K562 (cell line): ENCODE measurements at regions not wholly inside any gene's neighbourhood (a gene's known extent, or its start where the extent isn't known, plus 50 kb on each side); places are given as distances from the start of the nearest gene placed in this dataset.

ENCODE experiments used
- CEBPG ChIP-seq, 3 experiments: fragments of 200-800 bp in 1 of 3; sonication (Bioruptor generic) in 1 of 3; sonication (generic) in 1 of 3; formaldehyde crosslinking in 1 of 3; IDR thresholded peaks in 2 of 3; conservative IDR thresholded peaks in 1 of 3; 2 replicates each; pipeline versions ENCODE4 v1.6.1 to v1.8.0; 2016 to 2022; ENCODE audit warnings: missing compliant biosample characterization in 2 of 3, missing genetic modification characterization in 2 of 3, mild to moderate bottlenecking in 1 of 3, missing genetic modification reagents in 1 of 3
- GABPA ChIP-seq: fragments of 200-800 bp; sonication (Bioruptor generic); conservative IDR thresholded peaks from 2 replicates; pipeline ENCODE4 v1.6.1; 2016; ENCODE audit warnings: low read depth, missing genetic modification characterization, missing compliant biosample characterization
- HDGF ChIP-seq: fragments of 450-650 bp; IDR thresholded peaks from 2 replicates; pipeline ENCODE4 v1.6.1; 2016
- JUN ChIP-seq, 2 experiments: sonication (generic) in 1 of 2; formaldehyde crosslinking in 1 of 2; IDR thresholded peaks; 2 replicates each; pipeline versions ENCODE4 v1.6.1 to v1.8.0; 2012 to 2022; ENCODE audit warnings: borderline replicate concordance in 2 of 2, mild to moderate bottlenecking in 2 of 2, improper control_type of control experiment in 1 of 2, low read depth in 1 of 2, low read length in 1 of 2, missing genetic modification reagents in 1 of 2
- NFIC ChIP-seq: fragments of 450-650 bp; IDR thresholded peaks from 2 replicates; pipeline ENCODE4 v1.6.1; 2017; ENCODE audit warnings: mild to moderate bottlenecking, inconsistent platforms
- RBFOX2 ChIP-seq: fragments of 200-400 bp; formaldehyde crosslinking; IDR thresholded peaks from 2 replicates; pipeline ENCODE4 v1.6.1; 2017; ENCODE audit warnings: low read depth, mild to moderate bottlenecking, low read length, moderate library complexity
- RFX7 ChIP-seq: fragments of 250-450 bp; sonication (Bioruptor Pico); IDR thresholded peaks from 2 replicates; pipeline ENCODE4 v1.5.1; 2021; ENCODE audit warnings: mild to moderate bottlenecking
- THRB ChIP-seq: fragments of 450-650 bp; formaldehyde crosslinking; conservative IDR thresholded peaks from 2 replicates; pipeline ENCODE4 v1.4.0; 2022; ENCODE audit warnings: mild to moderate bottlenecking, missing genetic modification characterization
- ZNF655 ChIP-seq: fragments of 250-450 bp; sonication (Bioruptor Pico); IDR thresholded peaks from 2 replicates; pipeline ENCODE4 v1.5.0; 2021
- ZNF766 ChIP-seq: fragments of 200-800 bp; sonication (Bioruptor generic); conservative IDR thresholded peaks from 2 replicates; pipeline ENCODE4 v1.6.1; 2016; ENCODE audit warnings: missing genetic modification characterization, missing compliant biosample characterization

GRCh38 chr16:79845033-79845733, 244.6 kb upstream of the MAF start (continued):
- no peak for TF ChIP-seq NFIC
- TF ChIP-seq RFX7 (CRISPR knock-in tag), result 0 out of 2 replicates have a peak, but pooled peaks have one; percentile 30
- peak; percentile 74 for TF ChIP-seq RBFOX2
- TF ChIP-seq GABPA (tag), result no peak
- no peak for TF ChIP-seq ZNF655 (CRISPR knock-in tag)
- peak; percentile 56; the same call in 1 of the 2 replicates for TF ChIP-seq THRB
- TF ChIP-seq JUN (IDR thresholded peaks at IDR 0.05; ENCODE audit: borderline replicate concordance, low read depth, low read length), result no peak
- TF ChIP-seq JUN (CRISPR knock-in tag; IDR thresholded peaks at IDR 0.05; ENCODE audit: borderline replicate concordance), result no peak
- TF ChIP-seq ZNF766 (CRISPR knock-in tag), result no peak
- TF ChIP-seq HDGF, result no peak
- TF ChIP-seq CEBPG (CRISPR knock-in tag; IDR thresholded peaks at IDR 0.05), result no peak
- no peak for TF ChIP-seq CEBPG (tag; conservative IDR thresholded peaks at IDR 0.05 in 1 of 2, IDR thresholded peaks at IDR 0.05 in 1 of 2)
